RWPE2 (cell line): ENCODE measurements at regions not wholly inside any gene's neighbourhood (a gene's known extent, or its start where the extent isn't known, plus 50 kb on each side); places are given as distances from the start of the nearest gene placed in this dataset.

Source experiments
- ATAC-seq: fragments of 200-7000 bp; cut with Tn5 transposase; 3 replicates; pipeline ENCODE4 v1.9.1; 2021; ENCODE audit warnings: low read depth
- DNase-seq: peaks from one replicate; pipeline ENCODE4 v3.0.0-alpha.2; 2020; ENCODE audit warnings: low spot score
- H3K27ac ChIP-seq: fragments of 450-650 bp; 2 replicates; pipeline ENCODE4 v1.5.1; 2017; ENCODE audit warnings: mild to moderate bottlenecking; ENCODE audit not compliant: poor library complexity, severe bottlenecking
- H3K27me3 ChIP-seq: fragments of 250-450 bp; sonication (Bioruptor Pico); 2 replicates; pipeline ENCODE4 v1.5.1; 2021; ENCODE audit warnings: mild to moderate bottlenecking, moderate library complexity; ENCODE audit not compliant: insufficient read depth, poor library complexity, severe bottlenecking
- H3K36me3 ChIP-seq: fragments of 250-450 bp; sonication (Bioruptor Pico); 2 replicates; pipeline ENCODE4 v1.5.1; 2020; ENCODE audit warnings: low read depth, mild to moderate bottlenecking, moderate library complexity
- H3K4me1 ChIP-seq: fragments of 250-450 bp; sonication (Bioruptor Pico); 2 replicates; pipeline ENCODE4 v1.5.1; 2021; ENCODE audit warnings: mild to moderate bottlenecking, moderate library complexity; ENCODE audit not compliant: insufficient read depth, poor library complexity, severe bottlenecking
- H3K4me3 ChIP-seq: fragments of 250-450 bp; sonication (Bioruptor Pico); 2 replicates; pipeline ENCODE4 v1.5.1; 2021; ENCODE audit warnings: mild to moderate bottlenecking, moderate library complexity; ENCODE audit not compliant: severe bottlenecking
- H3K9me3 ChIP-seq: fragments of 250-450 bp; sonication (Bioruptor Pico); 2 replicates; pipeline ENCODE4 v1.5.1; 2021; ENCODE audit warnings: mild to moderate bottlenecking, moderate library complexity; ENCODE audit not compliant: severe bottlenecking
- TF ChIP-seq, protein P1 (sequence below): fragments of 450-650 bp; IDR thresholded peaks from one replicate; pipeline ENCODE4 v1.5.1; 2017; ENCODE audit warnings: mild to moderate bottlenecking, moderate library complexity; ENCODE audit not compliant: poor library complexity, severe bottlenecking

GRCh38 chr15:57884936-57885335, 178.4 kb downstream of the POLR2M start:
- Histone ChIP-seq H3K4me3 (no peak overlapping the region), H3K4me1 (no peaks in the 10 kb centered on the region), H3K27me3 (no peaks in the 10 kb centered on the region), H3K9me3 (no peaks in the 10 kb centered on the region), H3K27ac (no peak overlapping the region), H3K36me3 (no peaks in the 10 kb centered on the region)
- ATAC-seq = no peak
- TF ChIP-seq, protein P1, sequence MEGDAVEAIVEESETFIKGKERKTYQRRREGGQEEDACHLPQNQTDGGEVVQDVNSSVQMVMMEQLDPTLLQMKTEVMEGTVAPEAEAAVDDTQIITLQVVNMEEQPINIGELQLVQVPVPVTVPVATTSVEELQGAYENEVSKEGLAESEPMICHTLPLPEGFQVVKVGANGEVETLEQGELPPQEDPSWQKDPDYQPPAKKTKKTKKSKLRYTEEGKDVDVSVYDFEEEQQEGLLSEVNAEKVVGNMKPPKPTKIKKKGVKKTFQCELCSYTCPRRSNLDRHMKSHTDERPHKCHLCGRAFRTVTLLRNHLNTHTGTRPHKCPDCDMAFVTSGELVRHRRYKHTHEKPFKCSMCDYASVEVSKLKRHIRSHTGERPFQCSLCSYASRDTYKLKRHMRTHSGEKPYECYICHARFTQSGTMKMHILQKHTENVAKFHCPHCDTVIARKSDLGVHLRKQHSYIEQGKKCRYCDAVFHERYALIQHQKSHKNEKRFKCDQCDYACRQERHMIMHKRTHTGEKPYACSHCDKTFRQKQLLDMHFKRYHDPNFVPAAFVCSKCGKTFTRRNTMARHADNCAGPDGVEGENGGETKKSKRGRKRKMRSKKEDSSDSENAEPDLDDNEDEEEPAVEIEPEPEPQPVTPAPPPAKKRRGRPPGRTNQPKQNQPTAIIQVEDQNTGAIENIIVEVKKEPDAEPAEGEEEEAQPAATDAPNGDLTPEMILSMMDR = no peak
- no peak for DNase-seq

DNA sequence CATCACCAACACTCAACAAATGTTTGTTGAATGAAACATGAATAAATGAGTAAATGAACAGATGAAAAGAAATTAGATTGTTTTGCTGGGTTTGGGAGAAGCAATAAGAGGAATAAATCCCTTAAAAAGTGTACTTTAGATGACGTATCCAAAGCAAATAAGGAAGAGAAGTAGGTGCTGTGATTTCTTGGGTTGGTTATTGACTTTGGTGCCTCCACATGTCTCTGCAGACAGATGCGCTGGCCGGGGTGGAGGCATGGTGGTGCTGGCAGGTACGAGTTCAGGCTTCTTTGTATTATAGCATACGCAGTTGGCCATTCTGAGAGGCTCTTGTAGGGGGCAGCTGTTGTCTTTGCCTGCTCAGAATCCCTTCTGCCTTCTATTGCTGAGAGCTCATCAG, 178.9 kb downstream of the POLR2M start:
- TF ChIP-seq, protein P1 = no peak
- no peaks in the 10 kb centered on the region for H3K4me1 ChIP-seq
- ATAC-seq (no peak), DNase-seq (no peak)
- H3K36me3 ChIP-seq = no peaks in the 10 kb centered on the region
- H3K27me3 ChIP-seq = no peaks in the 10 kb centered on the region
- no peaks in the 10 kb centered on the region for H3K9me3 ChIP-seq
- H3K27ac ChIP-seq = no peak overlapping the region
- H3K4me3 ChIP-seq = no peak overlapping the region

GRCh38 chr15:57887825-57888224, 177.7 kb downstream of the ALDH1A2 start:
- TF ChIP-seq, protein P1 = no peak
- no peak for DNase-seq
- ATAC-seq = no peak
- Histone ChIP-seq H3K27ac (no peak overlapping the region), H3K27me3 (no peaks in the 10 kb centered on the region), H3K4me1 (no peaks in the 10 kb centered on the region), H3K36me3 (no peaks in the 10 kb centered on the region), H3K4me3 (no peak overlapping the region), H3K9me3 (no peaks in the 10 kb centered on the region)

DNA sequence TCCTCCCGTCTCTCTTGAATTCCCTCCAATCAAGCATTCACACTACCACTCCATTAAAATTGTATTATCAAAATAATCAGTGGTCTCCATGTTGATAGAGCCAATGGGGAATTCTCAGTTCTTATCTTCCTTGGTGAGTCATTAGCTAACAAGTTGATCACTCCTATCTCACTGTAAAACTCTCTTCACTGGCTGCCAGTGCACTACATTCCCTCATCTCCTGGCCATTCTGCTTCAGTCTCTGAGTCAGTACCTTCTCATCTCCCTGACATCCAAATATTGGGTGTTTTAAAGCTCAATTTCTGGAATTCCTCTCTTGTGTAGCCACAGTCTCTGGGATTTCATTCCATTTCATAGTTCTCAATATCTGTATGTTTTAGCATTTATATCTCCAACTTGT, 175.2 kb downstream of the ALDH1A2 start:
- no peak overlapping the region for H3K27ac ChIP-seq
- ATAC-seq (peak; percentile 38; the same call in 1 of the 3 replicates), DNase-seq (no peak)
- H3K36me3 ChIP-seq = no peaks in the 10 kb centered on the region
- H3K9me3 ChIP-seq = no peaks in the 10 kb centered on the region
- no peaks in the 10 kb centered on the region for H3K4me1 ChIP-seq
- H3K4me3 ChIP-seq = no peak overlapping the region
- TF ChIP-seq, protein P1 = no peak
- H3K27me3 ChIP-seq = no peaks in the 10 kb centered on the region

DNA sequence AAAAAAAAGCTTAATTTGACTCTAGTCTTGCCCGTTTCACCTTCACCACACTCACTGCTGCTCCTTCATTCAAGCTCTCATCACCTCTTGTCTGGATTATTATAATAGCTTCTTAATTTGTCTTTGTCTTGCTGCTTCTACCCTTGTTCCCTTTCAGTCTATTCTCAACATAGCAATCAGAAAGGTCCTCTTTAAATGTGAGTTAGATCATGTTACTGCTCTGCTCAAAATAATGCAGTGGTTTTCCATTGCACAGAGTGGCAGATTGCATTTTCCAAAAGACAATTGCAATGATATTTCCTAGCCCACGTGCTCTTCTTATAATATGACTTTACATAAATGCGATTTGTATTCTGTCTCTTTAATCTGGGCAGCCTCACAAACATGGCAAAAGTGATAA, 174.6 kb downstream of the ALDH1A2 start:
- H3K4me1 ChIP-seq = no peaks in the 10 kb centered on the region
- no peaks in the 10 kb centered on the region for H3K36me3 ChIP-seq
- no peaks in the 10 kb centered on the region for H3K9me3 ChIP-seq
- H3K27me3 ChIP-seq = no peaks in the 10 kb centered on the region
- TF ChIP-seq, protein P1 = no peak
- H3K27ac ChIP-seq = no peak overlapping the region
- ATAC-seq (no peak), DNase-seq (no peak)
- no peak overlapping the region for H3K4me3 ChIP-seq
